IMR-90 (cell line): ENCODE measurements at regions not wholly inside any gene's neighbourhood (a gene's known extent, or its start where the extent isn't known, plus 50 kb on each side); places are given as distances from the start of the nearest gene placed in this dataset.

Experiments
- ATAC-seq: fragments of 200-7000 bp; cut with Tn5 transposase; 2 replicates; pipeline ENCODE4 v1.9.1; 2020; ENCODE audit warnings: low read depth, mild to moderate bottlenecking, moderate library complexity
- BruUV-seq: library from RNA; stranded (reverse); fragments of 400-500 nt; replicated peaks from 2 replicates; lab custom pipeline; 2021; lab: Mats Ljungman, UMichigan
- CTCF ChIA-PET: fragments of 300-600 bp; formaldehyde crosslinking; extraction: SDS; loops from one replicate; lab custom pipeline; 2021; ENCODE audit warnings: antibody characterized with exemption; lab: Yijun Ruan, JAX
- POLR2A ChIA-PET: fragments of 300-600 bp; sonication (Branson Sonifier 250); formaldehyde crosslinking; loops from one replicate; lab custom pipeline; 2022; ENCODE audit warnings: antibody characterized with exemption; ENCODE audit not compliant: unreplicated experiment; lab: Charles Lee
- DNase-seq: peaks from one replicate; pipeline ENCODE4 v3.0.0; 2013
- H2AFZ ChIP-seq: replicated peaks from 2 replicates; pipeline ENCODE3; 2013; ENCODE audit warnings: low read length, mild to moderate bottlenecking; ENCODE audit not compliant: poor library complexity
- H2AK5ac ChIP-seq: 2 replicates; pipeline ENCODE4 v1.6.1; 2013; ENCODE audit warnings: low read depth, low read length, inconsistent platforms
- H2AK9ac ChIP-seq: replicated peaks from 2 replicates; pipeline ENCODE3; 2013; ENCODE audit warnings: mild to moderate bottlenecking, low read depth, low read length, moderate library complexity; ENCODE audit not compliant: poor library complexity
- H2BK120ac ChIP-seq: 2 replicates; pipeline ENCODE4 v1.6.1; 2013; ENCODE audit warnings: low read depth, low read length, inconsistent platforms
- H2BK15ac ChIP-seq: 3 replicates; pipeline ENCODE4 v1.6.1; 2013; ENCODE audit warnings: low read depth, low read length, inconsistent platforms
- H2BK20ac ChIP-seq: 2 replicates; pipeline ENCODE4 v1.6.1; 2013; ENCODE audit warnings: low read depth, mild to moderate bottlenecking, inconsistent platforms, low read length, moderate library complexity
- H2BK5ac ChIP-seq: 2 replicates; pipeline ENCODE4 v1.6.1; 2013; ENCODE audit warnings: mild to moderate bottlenecking, low read depth, low read length, inconsistent platforms; ENCODE audit not compliant: poor library complexity, severe bottlenecking
- H3K14ac ChIP-seq: replicated peaks from 2 replicates; pipeline ENCODE4 v1.6.1; 2013; ENCODE audit warnings: low read depth, low read length, inconsistent platforms
- H3K18ac ChIP-seq: 2 replicates; pipeline ENCODE4 v1.6.1; 2013; ENCODE audit warnings: low read depth, low read length, control low read depth
- H3K23ac ChIP-seq: 2 replicates; pipeline ENCODE4 v1.6.1; 2013; ENCODE audit warnings: low read depth, low read length, inconsistent platforms
- H3K27ac ChIP-seq: 2 replicates; pipeline ENCODE4 v1.5.1; 2013; ENCODE audit warnings: mild to moderate bottlenecking, control low read depth, low read length; ENCODE audit not compliant: insufficient read depth
- H3K27me3 ChIP-seq: 2 replicates; pipeline ENCODE4 v1.6.1; 2013; ENCODE audit warnings: low read length; ENCODE audit not compliant: control insufficient read depth, insufficient read depth
- H3K36me3 ChIP-seq: 2 replicates; pipeline ENCODE4 v1.6.1; 2013; ENCODE audit warnings: low read length, mixed read lengths; ENCODE audit not compliant: control insufficient read depth, insufficient read depth
- H3K4ac ChIP-seq: 2 replicates; pipeline ENCODE4 v1.6.1; 2013; ENCODE audit warnings: low read depth, low read length, inconsistent platforms
- H3K4me1 ChIP-seq: 2 replicates; pipeline ENCODE4 v1.6.1; 2013; ENCODE audit warnings: low read length, mixed read lengths; ENCODE audit not compliant: control insufficient read depth, insufficient read depth
- H3K4me2 ChIP-seq: 2 replicates; pipeline ENCODE4 v1.6.1; 2013; ENCODE audit warnings: low read depth, mild to moderate bottlenecking, control low read depth, low read length, moderate library complexity
- H3K4me3 ChIP-seq: 2 replicates; pipeline ENCODE4 v1.5.1; 2013; ENCODE audit warnings: low read depth, mild to moderate bottlenecking, control low read depth, low read length, moderate library complexity; ENCODE audit not compliant: insufficient read depth
- H3K56ac ChIP-seq: 2 replicates; pipeline ENCODE4 v1.6.1; 2013; ENCODE audit warnings: low read length, inconsistent platforms; ENCODE audit not compliant: insufficient read depth; ENCODE audit errors: extremely low read depth
- H3K79me1 ChIP-seq, 2 experiments: 2 replicates each; pipeline ENCODE4 v1.6.1; 2013; ENCODE audit warnings: low read length in 2 of 2, inconsistent platforms in 1 of 2, low read depth in 1 of 2
- H3K9ac ChIP-seq: 2 replicates; pipeline ENCODE4 v1.6.1; 2013; ENCODE audit warnings: low read depth, low read length, control low read depth
- H3K9me1 ChIP-seq: 2 replicates; pipeline ENCODE4 v1.6.1; 2013; ENCODE audit warnings: low read length, inconsistent platforms; ENCODE audit not compliant: insufficient read depth
- H3K9me3 ChIP-seq: 2 replicates; pipeline ENCODE4 v1.6.1; 2013; ENCODE audit warnings: low read length; ENCODE audit not compliant: control insufficient read depth, insufficient read depth
- H4K20me1 ChIP-seq: 2 replicates; pipeline ENCODE4 v1.6.1; 2013; ENCODE audit warnings: low read length, inconsistent platforms; ENCODE audit not compliant: insufficient read depth
- H4K5ac ChIP-seq: 2 replicates; pipeline ENCODE4 v1.6.1; 2013; ENCODE audit warnings: mild to moderate bottlenecking, low read depth, low read length, control low read depth
- H4K8ac ChIP-seq, 2 experiments: 2 replicates each; pipeline ENCODE4 v1.6.1; 2013; ENCODE audit warnings: low read depth in 2 of 2, low read length in 2 of 2, control low read depth in 1 of 2, inconsistent platforms in 1 of 2
- H4K91ac ChIP-seq: 2 replicates; pipeline ENCODE4 v1.6.1; 2013; ENCODE audit warnings: low read depth, low read length, inconsistent platforms; ENCODE audit not compliant: insufficient read depth
- BHLHE40 ChIP-seq: fragments of 150-350 bp; IDR thresholded peaks from 2 replicates; pipeline ENCODE4 v1.6.1; 2016; ENCODE audit warnings: mild to moderate bottlenecking, low read depth, low read length
- CHD1 ChIP-seq: IDR thresholded peaks from 2 replicates; pipeline ENCODE4 v1.6.1; 2012; ENCODE audit warnings: low read depth, low read length, improper control_type of control experiment
- FOS ChIP-seq: fragments of 150-350 bp; IDR thresholded peaks from 2 replicates; pipeline ENCODE4 v1.6.1; 2016; ENCODE audit warnings: low read depth, low read length
- MAZ ChIP-seq: IDR thresholded peaks from 2 replicates; pipeline ENCODE4 v1.6.1; 2012; ENCODE audit warnings: low read depth, mild to moderate bottlenecking, low read length, improper control_type of control experiment, moderate library complexity, borderline replicate concordance
- MXI1 ChIP-seq: IDR thresholded peaks from 2 replicates; pipeline ENCODE4 v1.6.1; 2012; ENCODE audit warnings: low read depth, mild to moderate bottlenecking, low read length, moderate library complexity, borderline replicate concordance
- NFE2L2 ChIP-seq: fragments of 150-350 bp; IDR thresholded peaks from 2 replicates; pipeline ENCODE4 v1.6.1; 2016; ENCODE audit warnings: low read depth, mild to moderate bottlenecking, low read length
- POLR2A ChIP-seq: IDR thresholded peaks from 2 replicates; pipeline ENCODE4 v1.6.1; 2012; ENCODE audit warnings: mild to moderate bottlenecking, low read depth, low read length
- RCOR1 ChIP-seq: IDR thresholded peaks from 2 replicates; pipeline ENCODE4 v1.6.1; 2012; ENCODE audit warnings: mild to moderate bottlenecking, low read length, improper control_type of control experiment; ENCODE audit not compliant: insufficient replicate concordance
- RFX5 ChIP-seq: IDR thresholded peaks from 2 replicates; pipeline ENCODE4 v1.8.0; 2012; ENCODE audit warnings: low read depth, mild to moderate bottlenecking, low read length, moderate library complexity
- SMC3 ChIP-seq: fragments of 150-350 bp; IDR thresholded peaks from 2 replicates; pipeline ENCODE4 v1.6.1; 2016; ENCODE audit warnings: low read depth, mild to moderate bottlenecking, antibody characterized with exemption, low read length, moderate library complexity
- dilution Hi-C: fragments of 300-500 bp; cut with HindIII; formaldehyde crosslinking; loops from one replicate; pipeline ENCODE4 v1.14.3; 2018; ENCODE audit warnings: low sequenced_read_pairs; ENCODE audit not compliant: unreplicated experiment
- in situ Hi-C: fragments of 300-500 bp; cut with MboI; formaldehyde crosslinking; loops from 3 replicates; pipeline ENCODE4 v1.14.3; 2019; ENCODE audit warnings: low sequenced_read_pairs, inconsistent platforms, mixed read lengths
- intact Hi-C: fragments of 100-400 bp; cut with micrococcal nuclease; formaldehyde crosslinking; loops from 2 replicates; pipeline ENCODE4 v1.10.0; 2022
- TF ChIP-seq, protein P1 (sequence below): fragments of 150-350 bp; IDR thresholded peaks from 2 replicates; pipeline ENCODE4 v1.6.1; 2017; ENCODE audit warnings: mild to moderate bottlenecking, antibody characterized with exemption, low read length, low read depth
- TF ChIP-seq, protein P2 (sequence below): conservative IDR thresholded peaks from 2 replicates; pipeline ENCODE4 v1.5.1; 2012; ENCODE audit warnings: mild to moderate bottlenecking, low read depth, low read length, improper control_type of control experiment
- TF ChIP-seq, protein P3 (sequence below): fragments of 150-350 bp; IDR thresholded peaks from 2 replicates; pipeline ENCODE4 v1.6.1; 2016; ENCODE audit warnings: low read depth, mild to moderate bottlenecking, low read length, moderate library complexity, borderline replicate concordance

DNA sequence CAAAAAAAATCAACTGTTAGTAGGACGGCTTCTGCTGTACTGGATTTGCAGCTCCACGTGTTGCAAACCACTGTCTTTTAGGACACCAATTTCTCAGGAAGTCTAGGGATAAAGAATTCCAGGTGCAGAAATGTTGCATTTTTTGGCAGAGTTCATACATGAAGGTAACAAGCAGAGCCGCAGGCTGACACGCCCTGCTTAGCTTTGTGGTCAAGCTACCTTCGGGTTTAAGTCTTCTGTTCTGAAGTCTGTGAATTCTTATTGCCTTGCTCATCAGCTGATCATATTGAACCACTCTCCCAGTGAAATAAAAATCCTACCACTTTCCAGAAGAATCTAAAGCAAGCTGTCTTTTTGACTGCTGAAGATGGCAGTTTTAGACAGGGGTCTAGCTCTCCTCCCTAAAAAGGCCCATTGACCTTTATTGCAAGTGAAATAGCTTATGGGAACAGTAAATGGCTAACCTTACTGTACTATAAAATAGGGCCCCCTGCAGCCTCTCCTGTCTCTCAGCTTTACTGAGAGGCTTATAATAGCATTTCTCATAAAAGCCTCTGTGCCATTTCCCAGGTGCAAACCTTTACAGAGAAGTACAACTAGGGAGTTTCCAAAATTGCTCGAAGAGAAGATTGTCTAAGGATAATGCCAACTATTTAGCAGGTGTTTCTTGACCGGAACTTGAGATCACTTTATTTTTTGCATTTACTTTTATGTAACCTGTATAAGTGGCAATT lies 262.2 kb upstream of the IL12A start (continued):
- TF ChIP-seq NFE2L2 = no peak

DNA sequence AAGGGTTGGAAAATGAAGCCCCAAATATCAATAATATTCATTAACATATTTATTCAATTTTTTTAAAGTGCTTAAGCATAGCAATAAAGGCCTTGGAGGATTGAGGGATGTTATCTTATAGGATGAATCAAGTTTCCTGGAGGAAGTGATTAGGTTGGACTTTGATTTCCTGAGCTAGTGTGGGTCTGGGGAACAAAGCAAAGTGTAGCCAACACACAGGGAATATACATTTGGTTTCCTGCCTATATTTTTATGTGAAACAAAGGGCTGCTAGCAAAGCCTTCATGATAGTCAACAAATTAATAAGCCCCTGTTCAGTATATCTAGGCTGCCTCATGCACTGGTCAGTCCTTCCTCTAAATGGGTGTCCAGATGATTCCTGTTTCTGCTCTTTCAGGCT lies 261.1 kb upstream of the IL12A start:
- no peak overlapping the region for H3K4ac ChIP-seq
- H3K79me1 ChIP-seq = no peaks in the 10 kb centered on the region
- DNase-seq (no peak), ATAC-seq (no peak)
- H3K56ac ChIP-seq = no peak overlapping the region
- no peak overlapping the region for H3K18ac ChIP-seq
- H3K9ac ChIP-seq = no peak overlapping the region
- no peak overlapping the region for H3K23ac ChIP-seq
- no peaks in the 10 kb centered on the region for H3K36me3 ChIP-seq
- H3K4me1 ChIP-seq = peaks cover 10% of the 10 kb centered on the region
- no peak overlapping the region for H3K14ac ChIP-seq
- dilution Hi-C loops = no loop called here
- ChIA-PET CTCF (interaction anchor here (0.7 kb wide), 1 partner anchor 968 kb away, joined by 5 read pairs; no protein-coding TSS in a partner anchor), POLR2A (no interaction called here)
- no peak overlapping the region for H2BK20ac ChIP-seq
- no peaks in the 10 kb centered on the region for H3K27me3 ChIP-seq
- H2AK5ac ChIP-seq = no peak overlapping the region
- no peaks in the 10 kb centered on the region; the same call in 1 of the 2 replicates for H3K9me1 ChIP-seq
- intact Hi-C loops = no loop called here
- H2BK15ac ChIP-seq = 0 out of 3 replicates have a peak overlapping the region, but pooled peaks have one; percentile 10
- no peak overlapping the region for H3K27ac ChIP-seq
- BruUV-seq = no TSS peak
- 0 out of 2 replicates have a peak, but pooled peaks cover 3% of the 10 kb centered on the region for H4K20me1 ChIP-seq
- no peak overlapping the region for H2BK5ac ChIP-seq
- no peak overlapping the region for H4K91ac ChIP-seq
- H2AFZ ChIP-seq = no peak overlapping the region
- H4K8ac ChIP-seq = 0 out of 4 replicates have a peak overlapping the region, but pooled peaks of 1 of the 2 experiments have one; percentile 10
- no peak overlapping the region for H3K4me2 ChIP-seq
- H2BK120ac ChIP-seq = no peak overlapping the region
- no peak overlapping the region for H2AK9ac ChIP-seq
- no peak overlapping the region for H4K5ac ChIP-seq
- no peak overlapping the region for H3K4me3 ChIP-seq
- H3K9me3 ChIP-seq = no peaks in the 10 kb centered on the region
- in situ Hi-C loops = no loop called here
- TF ChIP-seq BHLHE40 (no peak), RCOR1 (no peak), FOS (no peak), MAZ (no peak), SMC3 (no peak), RFX5 (no peak), CHD1 (no peak), NFE2L2 (no peak), MXI1 (no peak), POLR2A (no peak)
- TF ChIP-seq, protein P1, sequence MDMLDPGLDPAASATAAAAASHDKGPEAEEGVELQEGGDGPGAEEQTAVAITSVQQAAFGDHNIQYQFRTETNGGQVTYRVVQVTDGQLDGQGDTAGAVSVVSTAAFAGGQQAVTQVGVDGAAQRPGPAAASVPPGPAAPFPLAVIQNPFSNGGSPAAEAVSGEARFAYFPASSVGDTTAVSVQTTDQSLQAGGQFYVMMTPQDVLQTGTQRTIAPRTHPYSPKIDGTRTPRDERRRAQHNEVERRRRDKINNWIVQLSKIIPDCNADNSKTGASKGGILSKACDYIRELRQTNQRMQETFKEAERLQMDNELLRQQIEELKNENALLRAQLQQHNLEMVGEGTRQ = no peak
- TF ChIP-seq, protein P2, sequence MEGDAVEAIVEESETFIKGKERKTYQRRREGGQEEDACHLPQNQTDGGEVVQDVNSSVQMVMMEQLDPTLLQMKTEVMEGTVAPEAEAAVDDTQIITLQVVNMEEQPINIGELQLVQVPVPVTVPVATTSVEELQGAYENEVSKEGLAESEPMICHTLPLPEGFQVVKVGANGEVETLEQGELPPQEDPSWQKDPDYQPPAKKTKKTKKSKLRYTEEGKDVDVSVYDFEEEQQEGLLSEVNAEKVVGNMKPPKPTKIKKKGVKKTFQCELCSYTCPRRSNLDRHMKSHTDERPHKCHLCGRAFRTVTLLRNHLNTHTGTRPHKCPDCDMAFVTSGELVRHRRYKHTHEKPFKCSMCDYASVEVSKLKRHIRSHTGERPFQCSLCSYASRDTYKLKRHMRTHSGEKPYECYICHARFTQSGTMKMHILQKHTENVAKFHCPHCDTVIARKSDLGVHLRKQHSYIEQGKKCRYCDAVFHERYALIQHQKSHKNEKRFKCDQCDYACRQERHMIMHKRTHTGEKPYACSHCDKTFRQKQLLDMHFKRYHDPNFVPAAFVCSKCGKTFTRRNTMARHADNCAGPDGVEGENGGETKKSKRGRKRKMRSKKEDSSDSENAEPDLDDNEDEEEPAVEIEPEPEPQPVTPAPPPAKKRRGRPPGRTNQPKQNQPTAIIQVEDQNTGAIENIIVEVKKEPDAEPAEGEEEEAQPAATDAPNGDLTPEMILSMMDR = no peak
- TF ChIP-seq, protein P3, sequence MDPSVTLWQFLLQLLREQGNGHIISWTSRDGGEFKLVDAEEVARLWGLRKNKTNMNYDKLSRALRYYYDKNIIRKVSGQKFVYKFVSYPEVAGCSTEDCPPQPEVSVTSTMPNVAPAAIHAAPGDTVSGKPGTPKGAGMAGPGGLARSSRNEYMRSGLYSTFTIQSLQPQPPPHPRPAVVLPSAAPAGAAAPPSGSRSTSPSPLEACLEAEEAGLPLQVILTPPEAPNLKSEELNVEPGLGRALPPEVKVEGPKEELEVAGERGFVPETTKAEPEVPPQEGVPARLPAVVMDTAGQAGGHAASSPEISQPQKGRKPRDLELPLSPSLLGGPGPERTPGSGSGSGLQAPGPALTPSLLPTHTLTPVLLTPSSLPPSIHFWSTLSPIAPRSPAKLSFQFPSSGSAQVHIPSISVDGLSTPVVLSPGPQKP = no peak
